WI38 (cell line): ENCODE measurements at regions not wholly inside any gene's neighbourhood (a gene's known extent, or its start where the extent isn't known, plus 50 kb on each side); places are given as distances from the start of the nearest gene placed in this dataset.

ENCODE experiments used
- H3K4me3 ChIP-seq: 2 replicates; pipeline ENCODE4 v1.5.1; 2011; ENCODE audit warnings: low read depth, mild to moderate bottlenecking, control low read depth, low read length
- TF ChIP-seq, protein P1 (sequence below): IDR thresholded peaks from 2 replicates; pipeline ENCODE4 v1.5.1; 2012; ENCODE audit warnings: low read depth, mild to moderate bottlenecking, control low read depth, low read length

GRCh38 chr2:17398770-17399169 lies 119.5 kb downstream of the RAD51AP2 start:
- TF ChIP-seq, protein P1, sequence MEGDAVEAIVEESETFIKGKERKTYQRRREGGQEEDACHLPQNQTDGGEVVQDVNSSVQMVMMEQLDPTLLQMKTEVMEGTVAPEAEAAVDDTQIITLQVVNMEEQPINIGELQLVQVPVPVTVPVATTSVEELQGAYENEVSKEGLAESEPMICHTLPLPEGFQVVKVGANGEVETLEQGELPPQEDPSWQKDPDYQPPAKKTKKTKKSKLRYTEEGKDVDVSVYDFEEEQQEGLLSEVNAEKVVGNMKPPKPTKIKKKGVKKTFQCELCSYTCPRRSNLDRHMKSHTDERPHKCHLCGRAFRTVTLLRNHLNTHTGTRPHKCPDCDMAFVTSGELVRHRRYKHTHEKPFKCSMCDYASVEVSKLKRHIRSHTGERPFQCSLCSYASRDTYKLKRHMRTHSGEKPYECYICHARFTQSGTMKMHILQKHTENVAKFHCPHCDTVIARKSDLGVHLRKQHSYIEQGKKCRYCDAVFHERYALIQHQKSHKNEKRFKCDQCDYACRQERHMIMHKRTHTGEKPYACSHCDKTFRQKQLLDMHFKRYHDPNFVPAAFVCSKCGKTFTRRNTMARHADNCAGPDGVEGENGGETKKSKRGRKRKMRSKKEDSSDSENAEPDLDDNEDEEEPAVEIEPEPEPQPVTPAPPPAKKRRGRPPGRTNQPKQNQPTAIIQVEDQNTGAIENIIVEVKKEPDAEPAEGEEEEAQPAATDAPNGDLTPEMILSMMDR, result no peak
- H3K4me3 ChIP-seq, result no peak overlapping the region

- no peak overlapping the region for H3K4me3 ChIP-seq
- TF ChIP-seq, protein P1, result no peak
Observed at GRCh38 chr2:17388798-17389197, 129.4 kb downstream of the RAD51AP2 start.

- TF ChIP-seq, protein P1, result no peak
- no peak overlapping the region for H3K4me3 ChIP-seq
Observed at GRCh38 chr2:17387591-17387990, 130.6 kb downstream of the RAD51AP2 start.

GRCh38 chr2:17386771-17387170 lies 131.5 kb downstream of the RAD51AP2 start:
- no peak overlapping the region for H3K4me3 ChIP-seq
- TF ChIP-seq, protein P1, result no peak

DNA sequence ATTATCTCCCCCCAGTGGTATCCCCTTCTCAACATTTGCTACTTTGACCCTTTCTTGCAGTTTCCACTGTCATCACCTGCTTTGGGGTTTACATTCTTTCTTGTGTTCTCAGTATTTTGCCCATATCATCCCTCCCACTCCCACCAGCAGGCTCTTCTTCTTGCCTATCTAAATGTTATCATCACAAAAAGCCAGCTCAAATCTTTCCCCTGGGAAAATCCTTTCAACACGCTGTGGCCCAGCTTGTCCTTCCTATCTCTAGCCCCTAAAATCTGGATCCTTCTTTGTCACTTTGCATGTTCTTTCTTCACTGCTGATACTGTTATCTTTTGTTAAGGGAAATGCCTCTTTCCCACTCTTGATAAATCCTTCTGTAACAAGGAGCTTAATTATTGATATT lies 138.2 kb downstream of the RAD51AP2 start:
- TF ChIP-seq, protein P1, result no peak
- no peak overlapping the region for H3K4me3 ChIP-seq

GRCh38 chr2:17375262-17375661 lies 143.0 kb downstream of the RAD51AP2 start:
- TF ChIP-seq, protein P1, result no peak
- H3K4me3 ChIP-seq, result no peak overlapping the region

DNA sequence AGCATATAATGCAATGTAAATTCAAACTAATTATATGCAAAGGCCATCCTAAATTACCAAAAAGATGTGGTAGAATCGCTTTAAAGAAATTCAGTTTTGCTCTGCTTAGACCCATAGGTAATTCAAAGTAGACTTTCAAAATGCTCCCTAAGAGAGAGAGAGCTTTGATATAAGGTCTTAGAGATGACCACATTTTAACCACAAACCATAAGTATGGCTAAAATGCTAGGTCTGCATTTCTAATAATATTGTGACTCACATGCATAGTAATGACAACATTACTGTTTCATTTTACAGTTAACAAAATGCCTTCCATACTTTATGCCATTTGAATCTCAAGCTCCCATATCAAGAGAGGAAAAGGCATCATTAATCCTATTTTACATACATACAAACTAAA lies 144.5 kb downstream of the RAD51AP2 start:
- no peak overlapping the region for H3K4me3 ChIP-seq
- TF ChIP-seq, protein P1, result no peak
